NCI-H524 (cell line): ENCODE measurements at regions not wholly inside any gene's neighbourhood (a gene's known extent, or its start where the extent isn't known, plus 50 kb on each side); places are given as distances from the start of the nearest gene placed in this dataset.

Source experiments
- DNase-seq, 2 experiments: peaks; one replicate each; lab custom pipeline; 2025; lab: John Stamatoyannopoulos, UW

DNA sequence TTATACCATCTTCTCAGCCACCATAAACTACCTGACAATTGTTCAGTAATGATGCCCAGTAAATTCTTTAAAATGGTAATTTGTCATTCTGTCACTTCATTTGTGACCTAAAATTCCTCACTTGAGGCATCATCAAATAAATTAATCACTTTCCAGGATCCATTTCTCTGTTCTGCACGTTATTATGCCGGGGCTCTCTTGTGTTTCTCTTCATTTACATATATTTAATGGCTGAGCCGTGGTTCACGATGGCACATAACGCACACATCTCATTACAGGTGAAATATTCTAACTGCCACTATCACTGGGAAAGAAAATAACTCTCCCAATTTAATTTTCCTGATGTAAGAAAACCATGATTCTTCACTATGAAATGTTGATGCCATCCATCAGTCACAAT lies 529.6 kb downstream of the NR4A2 start:
- no peak for DNase-seq

DNA sequence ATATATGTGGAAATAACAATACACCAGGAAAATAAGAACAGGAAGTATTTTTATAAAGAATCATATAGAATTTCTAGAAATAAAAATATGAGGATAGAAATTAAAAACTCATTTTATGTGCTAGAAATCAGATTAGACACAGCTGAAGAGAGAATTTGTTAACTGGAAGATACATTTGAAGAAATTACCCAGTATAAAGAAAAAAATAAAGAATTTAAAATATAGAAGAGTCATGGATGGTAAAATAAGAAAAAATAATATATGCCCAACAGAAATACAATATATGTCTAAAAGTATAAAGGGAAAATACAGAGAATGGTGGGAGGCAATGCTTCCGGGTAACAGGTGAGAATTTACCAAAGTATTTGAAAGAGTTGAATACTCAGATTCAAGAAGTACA lies 539.9 kb downstream of the NR4A2 start:
- no peak for DNase-seq

DNA sequence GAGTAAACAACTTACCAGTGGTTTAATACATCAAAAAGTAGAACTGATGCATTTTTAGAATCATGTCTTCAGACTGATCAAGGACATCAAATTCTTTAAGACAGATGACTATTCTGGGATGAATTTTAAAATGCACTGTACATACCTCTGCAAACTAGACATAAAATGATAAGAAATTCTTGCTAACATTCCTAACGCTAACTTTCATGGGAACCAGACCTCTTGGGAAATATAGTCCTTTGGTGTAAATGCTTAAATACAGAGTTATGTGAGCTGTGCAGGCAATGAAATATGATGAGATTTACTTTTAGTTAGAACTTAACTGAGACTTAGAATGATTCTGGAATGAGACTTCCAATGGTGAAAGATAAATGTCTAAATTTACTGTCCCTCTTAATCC lies 562.0 kb downstream of the NR4A2 start:
- DNase-seq = no peak

DNA sequence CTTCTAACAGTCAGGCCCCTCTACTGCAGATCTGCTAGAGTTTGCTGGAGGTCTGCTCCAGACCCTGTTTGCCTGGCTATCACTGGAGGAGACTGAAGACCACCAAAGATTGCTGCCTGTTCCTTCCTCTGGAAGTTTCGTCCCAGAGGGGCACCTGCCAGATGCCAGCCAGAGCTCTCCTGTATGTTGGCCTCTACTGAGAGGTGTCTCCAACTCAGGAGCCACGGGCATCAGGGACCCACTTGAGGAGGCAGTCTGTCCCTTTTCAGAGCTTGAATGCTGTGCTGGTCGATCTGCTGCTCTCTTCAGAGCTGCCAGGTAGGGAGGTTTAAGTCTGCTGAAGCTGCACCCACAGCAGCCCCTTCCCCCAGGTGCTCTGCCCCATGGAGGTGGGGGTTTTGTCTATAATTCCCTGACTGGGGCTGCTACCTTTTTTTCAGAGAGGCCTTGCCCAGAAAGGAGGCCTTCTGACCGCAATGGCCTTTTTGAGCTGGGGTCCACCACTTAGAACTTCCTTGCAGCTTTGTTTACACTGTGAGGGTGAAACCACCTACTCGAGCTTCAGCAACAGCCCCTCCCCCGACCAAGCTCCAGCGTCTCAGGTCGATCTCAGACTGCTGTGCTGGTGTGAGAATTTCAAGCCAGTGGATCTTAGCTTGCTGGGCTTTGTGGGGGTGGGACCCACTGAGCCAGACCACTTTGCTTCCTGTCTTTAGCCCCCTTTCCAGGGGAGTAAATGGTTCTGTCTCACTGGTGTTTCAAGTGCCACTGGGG lies 566.0 kb downstream of the NR4A2 start:
- DNase-seq = no peak

DNA sequence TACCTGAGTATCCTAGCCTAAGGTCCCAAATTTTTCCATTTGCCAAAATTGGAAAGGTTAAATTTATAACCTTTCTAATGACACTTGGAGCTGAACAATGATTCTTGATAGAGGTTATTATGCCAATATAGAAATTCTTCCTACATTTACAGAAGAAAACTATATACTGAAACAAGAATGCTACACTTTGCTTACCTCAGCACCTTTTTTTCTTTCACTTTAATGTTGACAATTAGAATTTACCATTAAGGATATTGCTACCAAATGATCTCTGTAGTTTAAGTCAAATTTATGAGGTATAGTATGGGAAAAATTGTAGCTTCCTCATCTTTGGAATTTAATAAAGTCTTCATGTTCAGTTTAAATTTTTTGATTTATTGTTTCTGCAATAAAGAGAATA lies 577.0 kb downstream of the NR4A2 start:
- no peak for DNase-seq

DNA sequence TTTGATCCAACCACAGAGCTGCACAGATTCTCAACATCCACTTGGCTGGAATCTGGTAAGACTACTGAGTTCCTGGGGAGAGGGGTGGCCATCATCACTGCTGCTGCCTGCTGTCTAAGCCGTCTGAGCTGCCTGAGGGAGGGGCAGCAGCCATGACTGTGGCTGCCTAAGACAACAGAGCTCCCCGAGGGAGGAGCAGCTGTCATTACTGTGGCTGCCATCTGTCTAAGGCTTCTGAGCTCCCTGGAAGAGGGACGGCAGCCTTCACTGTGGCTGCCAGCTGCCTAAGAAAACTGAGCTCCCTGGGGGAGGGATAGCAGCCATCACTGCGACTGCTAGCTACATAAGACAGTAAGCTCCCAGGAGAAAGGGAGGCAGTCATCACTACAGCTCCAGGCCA lies 584.4 kb downstream of the NR4A2 start:
- DNase-seq = peak; percentile 92 to 97

DNA sequence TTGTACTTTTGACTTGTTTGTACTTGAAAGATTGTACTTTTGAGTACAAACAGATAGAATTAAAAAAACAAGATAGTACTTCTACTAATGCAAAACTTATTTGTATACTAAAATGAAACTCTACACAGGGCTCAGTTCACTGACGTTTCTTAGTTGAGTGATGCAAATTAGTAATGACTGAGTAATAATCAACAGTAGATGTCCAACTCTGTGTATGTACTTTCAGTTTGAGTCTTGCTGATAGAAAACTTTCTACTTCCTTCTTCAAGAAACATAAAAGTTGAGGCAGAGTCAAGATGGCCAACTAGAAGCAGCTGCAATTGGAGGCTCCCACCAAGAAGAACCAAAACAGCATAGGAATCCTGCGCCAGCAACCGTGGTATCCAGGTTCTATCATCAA lies 585.0 kb downstream of the NR4A2 start:
- no peak for DNase-seq

DNA sequence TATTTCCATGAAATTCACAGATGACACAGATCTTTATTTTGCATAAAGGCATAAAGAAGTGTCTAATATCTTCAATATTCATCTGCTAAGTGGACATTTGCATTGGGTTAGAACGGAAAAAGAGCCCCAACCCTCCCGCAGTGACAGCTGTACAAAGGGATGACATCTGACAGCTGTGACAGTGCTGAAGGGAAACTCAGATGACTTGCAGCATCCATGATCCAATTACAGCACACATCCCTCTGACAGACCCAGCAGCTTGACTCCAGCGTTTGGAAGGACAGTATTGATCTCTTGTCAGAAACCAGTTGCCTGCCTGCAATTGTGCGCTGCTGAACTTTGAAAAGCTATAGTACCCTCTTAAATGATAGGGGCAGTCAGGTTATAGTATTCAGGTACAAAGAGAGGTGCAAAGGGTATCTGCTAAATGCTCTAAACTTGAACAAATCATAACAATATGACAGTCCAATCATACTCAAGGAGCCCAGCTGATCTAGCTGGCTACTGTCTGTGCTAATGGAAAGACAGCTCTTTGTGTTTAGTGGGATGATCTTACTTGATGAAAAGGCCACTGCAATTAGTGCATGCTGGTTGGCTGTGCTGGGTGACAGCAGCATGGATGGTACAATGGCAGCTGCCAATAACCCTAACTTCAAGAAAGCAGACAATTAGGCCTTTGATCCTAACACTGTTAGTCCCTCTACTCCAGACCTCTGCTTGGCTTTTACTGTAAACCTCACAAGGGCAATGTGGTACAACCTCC lies 599.2 kb downstream of the NR4A2 start:
- peak; percentile 87 to 91 for DNase-seq

DNA sequence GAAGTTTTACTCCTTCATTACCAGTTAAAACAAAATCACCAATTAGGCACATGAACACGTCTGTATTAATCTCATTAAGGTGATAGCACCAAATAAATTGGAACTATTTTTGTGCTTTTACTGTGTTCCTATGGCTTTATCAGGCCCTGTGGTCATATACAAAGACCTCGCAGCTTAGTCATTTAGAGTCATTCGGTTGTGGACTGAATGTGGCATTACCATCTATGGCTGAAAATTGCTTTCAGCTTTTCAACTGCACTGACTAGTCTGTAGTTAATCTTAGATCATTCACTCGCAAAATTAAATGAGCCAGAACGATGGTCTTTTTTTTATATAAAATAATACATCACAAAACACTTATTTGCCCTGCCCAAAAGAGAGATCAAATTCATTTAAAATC lies 601.7 kb downstream of the NR4A2 start:
- no peak for DNase-seq

DNA sequence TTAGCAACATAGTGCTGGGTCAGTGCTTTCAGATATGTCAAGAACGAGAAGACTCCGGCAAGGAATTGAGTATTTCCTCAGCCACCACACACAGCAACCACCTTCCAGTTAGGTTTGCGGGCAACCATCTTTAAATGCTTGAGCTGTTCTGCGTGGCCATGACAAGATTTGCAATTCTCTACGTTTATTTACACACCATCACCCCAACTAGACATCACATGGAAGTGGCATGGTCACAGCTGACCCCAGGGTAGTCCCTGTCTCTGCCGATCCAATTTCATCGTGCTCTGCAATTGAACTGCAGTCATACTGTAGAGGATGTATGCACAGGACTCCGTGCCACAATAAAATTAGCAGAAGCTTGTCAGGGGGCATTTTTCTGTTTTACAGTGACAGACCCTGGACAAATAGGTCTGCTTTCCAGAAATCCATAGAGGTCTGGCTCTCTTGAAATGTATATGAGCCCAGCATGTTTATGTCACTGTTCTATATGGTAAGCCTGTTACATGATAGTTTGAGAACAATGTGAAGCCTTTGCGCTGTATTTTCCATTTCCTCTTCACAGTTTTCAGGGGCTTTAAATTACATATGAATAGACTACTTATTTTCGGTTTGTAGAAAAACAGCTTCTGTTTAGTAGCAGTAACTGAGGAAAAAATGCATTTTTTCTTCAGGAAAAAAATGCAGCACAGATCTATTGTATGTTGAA lies 605.2 kb downstream of the NR4A2 start:
- DNase-seq = no peak

DNA sequence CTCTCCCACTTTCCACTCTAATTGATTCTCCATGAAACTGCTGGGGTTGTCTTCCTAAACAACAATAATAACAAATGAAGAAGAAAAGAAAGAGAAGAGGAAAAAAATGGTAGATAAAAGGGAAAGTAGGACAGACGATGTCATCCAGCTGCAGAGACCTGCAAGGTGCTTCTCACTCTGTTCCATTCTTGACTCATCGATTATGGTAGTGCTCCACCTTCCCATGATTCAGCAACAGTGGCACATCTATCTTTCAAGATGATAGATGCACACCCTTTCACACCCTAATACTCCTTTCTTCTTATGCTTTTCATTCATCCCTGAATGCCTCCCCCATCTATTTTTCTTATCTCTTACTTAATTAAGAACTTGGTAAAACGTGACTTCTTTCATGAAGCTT lies 610.2 kb downstream of the NR4A2 start:
- no peak for DNase-seq

DNA sequence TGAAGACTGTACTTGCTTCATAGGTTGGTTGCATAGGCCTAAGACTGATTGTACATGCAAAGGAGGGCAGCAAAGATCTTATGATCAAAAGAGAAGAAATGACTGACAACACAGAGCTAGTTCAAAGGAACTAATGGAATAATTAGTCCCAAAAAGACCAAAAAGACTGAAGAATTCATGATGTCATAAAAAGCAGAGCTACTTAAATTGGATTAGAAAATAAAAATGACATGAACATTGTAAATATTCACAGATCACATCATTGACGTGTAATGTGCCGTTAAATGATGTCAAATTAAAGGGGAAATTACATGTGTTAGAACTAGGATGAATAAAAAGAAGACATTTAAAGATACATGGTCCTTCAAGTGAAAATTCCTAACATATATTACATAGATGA lies 616.8 kb downstream of the NR4A2 start:
- DNase-seq = no peak

DNA sequence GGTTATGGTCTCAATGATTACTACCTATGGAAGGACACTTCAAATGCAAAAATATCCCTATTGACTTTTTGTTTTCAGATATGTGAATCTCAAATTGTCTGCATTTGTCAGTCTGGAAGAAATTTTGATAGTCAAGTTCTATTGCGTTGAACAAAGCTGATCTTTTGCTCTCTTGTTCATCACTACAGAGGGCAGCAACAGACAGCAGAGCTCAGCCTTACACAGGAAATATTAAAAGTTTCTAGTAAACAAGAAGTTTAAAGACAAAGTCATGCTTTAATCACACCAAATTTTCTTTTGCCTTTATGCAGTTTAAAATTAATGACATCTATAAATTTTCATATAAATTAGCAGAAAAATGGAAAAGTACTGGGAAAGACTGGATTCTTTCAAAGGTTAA lies 617.5 kb downstream of the NR4A2 start:
- DNase-seq = no peak

DNA sequence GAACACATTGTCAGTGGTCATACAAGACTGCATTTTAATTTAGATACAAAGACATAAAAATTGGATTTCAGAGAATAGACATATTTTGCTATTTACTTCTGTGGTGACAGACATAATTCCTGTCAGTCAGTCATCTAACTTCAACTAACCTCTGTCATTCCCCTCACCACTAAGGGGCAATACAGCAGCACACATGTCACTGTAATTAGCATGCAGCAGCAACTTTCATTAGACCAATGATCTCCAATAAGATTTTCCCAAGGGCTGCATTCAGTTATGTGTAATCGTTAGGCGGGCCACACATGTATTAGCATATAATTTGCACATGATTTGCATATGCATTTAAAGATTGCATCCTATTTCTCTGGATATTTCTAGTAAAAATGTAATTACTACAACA lies 624.5 kb downstream of the NR4A2 start:
- peak; percentile 2 to 61 for DNase-seq

DNA sequence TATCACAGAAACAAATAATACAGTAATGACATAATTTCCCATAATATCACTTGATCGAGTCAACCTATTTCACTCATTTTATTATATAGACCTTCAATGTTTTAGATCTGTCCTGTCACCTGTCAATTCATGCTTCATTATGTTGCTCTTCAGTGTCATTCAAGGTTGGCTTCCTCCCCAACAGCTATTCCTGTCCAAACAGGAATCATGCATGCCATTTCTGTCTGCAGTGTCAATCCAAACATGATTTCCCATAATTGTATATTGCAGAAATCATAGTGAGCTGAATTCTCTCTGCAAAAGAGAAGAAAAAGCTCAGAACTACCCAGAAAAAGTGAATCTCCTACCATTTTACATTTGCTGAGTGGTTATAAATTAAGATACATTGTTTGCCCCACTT lies 628.6 kb downstream of the NR4A2 start:
- DNase-seq = no peak

DNA sequence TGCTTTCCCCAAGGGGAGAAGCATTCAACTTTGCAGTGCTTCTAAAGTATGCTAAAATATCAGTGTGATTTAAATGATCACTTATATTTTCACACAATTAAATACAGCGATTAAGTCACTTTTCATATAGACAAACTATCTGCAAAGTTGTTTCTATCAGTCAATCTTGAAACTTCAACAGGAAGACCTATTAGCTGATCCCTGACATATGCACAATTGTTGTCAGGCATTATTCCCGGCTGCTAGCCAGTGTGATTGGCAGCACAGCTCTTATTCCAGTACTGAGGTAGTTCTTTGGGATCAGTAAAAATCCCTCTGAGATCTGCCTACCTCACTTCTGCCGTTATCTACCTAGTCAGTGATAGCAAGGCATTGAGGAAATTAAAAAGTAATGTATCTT lies 629.5 kb downstream of the NR4A2 start:
- no peak for DNase-seq

DNA sequence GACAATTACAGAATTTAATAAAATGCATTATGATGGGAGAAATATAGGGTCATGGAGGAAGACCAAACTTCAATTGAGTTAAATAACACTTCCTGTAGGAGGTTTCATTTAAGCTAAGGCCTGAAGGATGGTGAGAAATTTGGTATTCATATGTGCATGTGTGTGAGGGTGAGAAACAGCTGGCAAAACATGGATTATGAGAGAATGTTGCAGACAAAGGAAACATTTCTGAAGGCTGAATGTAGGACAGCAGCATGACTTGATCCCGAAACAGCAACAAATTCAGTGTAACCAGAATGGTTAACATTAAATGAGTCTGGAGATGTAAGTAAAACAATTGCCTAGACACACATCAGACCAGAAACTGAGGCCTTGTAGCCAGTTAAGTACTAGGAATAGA lies 630.8 kb downstream of the NR4A2 start:
- DNase-seq = no peak

DNA sequence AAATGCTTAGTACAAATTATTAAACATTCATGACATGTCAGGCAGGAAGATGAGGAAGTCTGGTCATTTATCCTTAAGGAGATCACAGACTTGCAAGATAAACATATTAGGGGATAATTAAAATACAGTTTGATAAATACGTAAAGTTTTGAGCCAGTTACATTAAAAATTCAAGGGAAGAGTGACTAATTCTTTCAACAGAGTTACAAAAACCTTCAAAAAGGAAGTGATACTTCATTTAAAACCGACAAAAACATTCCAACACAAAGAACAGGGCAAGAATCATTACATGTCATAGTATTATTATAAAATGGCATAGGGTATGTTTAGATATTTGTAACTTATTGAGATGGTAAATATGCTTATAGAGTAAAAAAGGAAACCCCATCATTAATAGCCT lies 636.0 kb downstream of the NR4A2 start:
- no peak for DNase-seq

DNA sequence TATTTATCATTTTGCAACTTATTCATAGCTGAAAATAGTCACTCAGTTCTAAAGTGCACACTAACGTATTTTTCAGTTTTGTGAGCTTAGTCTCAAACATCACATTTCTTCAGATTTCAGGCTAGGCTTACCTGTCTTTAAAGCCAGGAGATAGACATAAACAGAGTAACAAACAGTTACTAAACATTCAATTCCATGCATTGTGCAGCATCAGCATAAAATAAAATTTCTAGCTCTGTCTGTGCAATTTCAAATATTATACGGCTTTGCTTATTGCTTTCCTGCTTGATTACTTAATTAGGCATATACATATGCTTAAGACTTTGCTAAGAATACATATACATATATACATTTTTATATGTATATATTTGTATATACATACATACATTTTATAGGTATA lies 637.0 kb downstream of the NR4A2 start:
- DNase-seq = no peak

DNA sequence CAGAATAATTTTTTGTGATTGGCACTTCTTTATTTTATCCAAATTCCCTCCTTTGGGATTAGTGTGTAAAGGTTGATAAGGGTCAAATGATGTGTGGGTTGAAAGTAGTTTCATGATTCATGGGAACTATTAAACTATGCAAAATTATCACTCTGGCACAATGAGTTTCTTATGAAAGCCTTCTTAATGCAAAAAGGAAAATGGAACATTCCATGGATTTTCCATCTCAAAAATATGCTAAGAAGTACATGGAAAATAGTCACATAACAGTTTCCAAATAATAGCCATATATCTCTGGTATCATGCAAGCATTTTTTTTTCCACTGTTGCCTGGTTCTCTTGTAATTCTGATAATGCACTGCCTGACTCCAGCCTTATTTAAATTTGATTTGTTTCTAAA lies 639.7 kb downstream of the NR4A2 start:
- no peak for DNase-seq

DNA sequence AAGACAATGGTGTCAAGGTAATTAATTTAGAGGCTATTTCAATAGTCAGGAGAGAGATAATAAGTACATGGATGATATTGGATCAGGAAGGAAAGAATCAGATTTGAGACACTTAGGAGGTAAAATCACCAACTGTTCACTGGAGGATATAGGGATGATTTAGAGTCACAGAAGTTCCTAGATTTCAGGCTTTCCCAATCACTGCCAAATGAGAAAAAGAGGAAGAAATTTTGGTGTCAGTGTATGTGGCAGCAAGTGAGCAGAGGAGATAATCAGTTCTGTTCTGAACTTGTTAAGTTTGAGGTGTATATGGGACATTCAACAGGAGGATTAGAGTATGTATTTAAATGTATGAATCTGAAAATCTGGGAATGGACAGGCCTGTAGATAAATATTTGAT lies 640.4 kb downstream of the NR4A2 start:
- DNase-seq = no peak

DNA sequence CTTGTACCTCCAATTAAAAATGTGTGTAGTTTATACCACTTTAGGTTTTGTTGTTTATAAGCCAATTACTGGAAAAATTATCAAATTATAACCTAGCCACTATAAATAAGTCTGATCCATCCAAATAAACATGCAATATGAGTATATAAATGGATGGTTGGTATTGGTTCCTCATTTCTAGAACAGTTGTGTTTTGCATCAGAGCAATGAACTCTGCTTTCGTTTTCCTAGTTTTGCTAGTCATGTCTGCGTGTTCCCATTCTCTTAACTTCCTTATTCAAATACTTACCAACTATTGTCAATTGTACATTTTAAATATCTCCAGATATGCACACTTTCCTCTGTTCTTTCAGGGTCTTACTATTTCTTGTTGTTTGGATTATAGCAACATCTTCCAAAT lies 641.7 kb downstream of the NR4A2 start:
- DNase-seq = no peak

DNA sequence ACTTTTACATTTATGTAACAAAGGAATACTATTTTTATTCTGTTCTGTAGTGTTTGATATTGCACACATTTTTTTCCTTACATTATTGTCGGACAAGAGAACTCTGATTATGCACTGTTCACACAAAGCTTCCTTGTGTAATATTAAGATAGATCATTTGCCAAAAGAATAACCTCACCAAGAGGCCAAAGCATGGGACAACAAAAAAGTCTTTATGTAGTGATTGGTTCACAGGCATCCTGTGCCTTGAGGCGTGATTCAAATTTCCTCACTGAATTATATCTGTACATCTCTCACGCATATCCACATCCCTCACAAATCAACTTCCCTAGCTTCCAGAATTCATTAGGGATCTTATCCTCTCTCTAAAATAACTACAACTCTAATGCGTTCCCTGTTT lies 642.7 kb downstream of the NR4A2 start:
- no peak for DNase-seq
